ENCODE measurements at regions not wholly inside any gene's neighbourhood (a gene's known extent, or its start where the extent isn't known, plus 50 kb on each side); places are given as distances from the start of the nearest gene placed in this dataset.
"Not testable (repeated sequence)": the region's sequence is repeated elsewhere in the genome, so short reads cannot be mapped to it uniquely, and the experiment has no call there.

DNA sequence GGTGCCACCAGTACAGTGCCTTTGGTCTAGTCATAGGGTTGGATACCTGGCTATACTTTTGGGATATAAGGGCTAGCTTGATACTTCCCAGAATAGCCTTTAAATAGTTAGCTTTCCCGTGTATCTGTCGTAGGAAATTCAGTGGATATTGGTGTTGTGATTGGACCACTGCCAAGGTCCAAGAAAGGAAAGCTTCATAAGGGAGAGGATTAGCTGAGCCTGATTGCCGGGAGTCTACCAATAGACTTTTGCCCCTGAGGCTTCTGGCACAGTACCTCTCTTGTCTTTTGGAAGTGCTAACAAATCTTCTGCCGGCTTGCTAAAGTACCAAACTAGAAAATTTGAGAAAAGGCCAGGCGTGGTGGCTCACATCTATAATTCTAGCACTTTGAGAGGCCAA, 61.1 kb upstream of the XIST start:
- Histone ChIP-seq H3K27me3 (replicated peaks; ENCODE audit: control insufficient read depth, insufficient read depth, low read length) (no peaks in the 10 kb centered on the region; the same call in 1 of the 2 replicates), H3K4me3 (replicated peaks; ENCODE audit: low read depth, low read length) (no peak overlapping the region), H3K36me3 (ENCODE audit: control insufficient read depth, insufficient read depth, low read length) (no peaks in the 10 kb centered on the region)
- TF ChIP-seq, protein P1, sequence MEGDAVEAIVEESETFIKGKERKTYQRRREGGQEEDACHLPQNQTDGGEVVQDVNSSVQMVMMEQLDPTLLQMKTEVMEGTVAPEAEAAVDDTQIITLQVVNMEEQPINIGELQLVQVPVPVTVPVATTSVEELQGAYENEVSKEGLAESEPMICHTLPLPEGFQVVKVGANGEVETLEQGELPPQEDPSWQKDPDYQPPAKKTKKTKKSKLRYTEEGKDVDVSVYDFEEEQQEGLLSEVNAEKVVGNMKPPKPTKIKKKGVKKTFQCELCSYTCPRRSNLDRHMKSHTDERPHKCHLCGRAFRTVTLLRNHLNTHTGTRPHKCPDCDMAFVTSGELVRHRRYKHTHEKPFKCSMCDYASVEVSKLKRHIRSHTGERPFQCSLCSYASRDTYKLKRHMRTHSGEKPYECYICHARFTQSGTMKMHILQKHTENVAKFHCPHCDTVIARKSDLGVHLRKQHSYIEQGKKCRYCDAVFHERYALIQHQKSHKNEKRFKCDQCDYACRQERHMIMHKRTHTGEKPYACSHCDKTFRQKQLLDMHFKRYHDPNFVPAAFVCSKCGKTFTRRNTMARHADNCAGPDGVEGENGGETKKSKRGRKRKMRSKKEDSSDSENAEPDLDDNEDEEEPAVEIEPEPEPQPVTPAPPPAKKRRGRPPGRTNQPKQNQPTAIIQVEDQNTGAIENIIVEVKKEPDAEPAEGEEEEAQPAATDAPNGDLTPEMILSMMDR (IDR thresholded peaks at IDR 0.05; ENCODE audit: insufficient read depth, low read length, poor library complexity, severe bottlenecking), result no peak
- DNase-seq (ENCODE audit: extremely low read depth, insufficient read length), result no peak

DNA sequence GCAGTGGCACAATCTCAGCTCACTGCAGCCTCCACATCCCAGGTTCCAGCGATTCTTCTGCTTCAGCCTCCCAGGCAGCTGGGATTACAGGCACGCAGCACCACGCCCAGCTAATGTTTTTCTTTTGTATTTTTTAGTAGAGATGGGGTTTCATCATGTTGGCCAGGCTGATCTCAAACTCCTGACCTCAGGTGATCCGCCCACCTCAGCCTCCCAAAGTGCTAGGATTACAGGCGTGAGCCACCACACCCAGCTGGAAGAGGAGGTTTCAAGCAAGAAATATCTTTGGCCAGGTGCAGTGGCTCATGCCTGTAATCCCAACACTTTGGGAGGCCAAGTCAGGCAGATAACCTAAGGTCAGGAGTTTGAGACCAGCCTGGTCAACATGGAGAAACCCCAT, 59.4 kb upstream of the XIST start:
- H3K27me3 ChIP-seq (replicated peaks; ENCODE audit: control insufficient read depth, insufficient read depth, low read length); DNase-seq (ENCODE audit: extremely low read depth, insufficient read length); H3K4me3 ChIP-seq (replicated peaks; ENCODE audit: low read depth, low read length); H3K36me3 ChIP-seq (ENCODE audit: control insufficient read depth, insufficient read depth, low read length): not testable (repeated sequence)

DNA sequence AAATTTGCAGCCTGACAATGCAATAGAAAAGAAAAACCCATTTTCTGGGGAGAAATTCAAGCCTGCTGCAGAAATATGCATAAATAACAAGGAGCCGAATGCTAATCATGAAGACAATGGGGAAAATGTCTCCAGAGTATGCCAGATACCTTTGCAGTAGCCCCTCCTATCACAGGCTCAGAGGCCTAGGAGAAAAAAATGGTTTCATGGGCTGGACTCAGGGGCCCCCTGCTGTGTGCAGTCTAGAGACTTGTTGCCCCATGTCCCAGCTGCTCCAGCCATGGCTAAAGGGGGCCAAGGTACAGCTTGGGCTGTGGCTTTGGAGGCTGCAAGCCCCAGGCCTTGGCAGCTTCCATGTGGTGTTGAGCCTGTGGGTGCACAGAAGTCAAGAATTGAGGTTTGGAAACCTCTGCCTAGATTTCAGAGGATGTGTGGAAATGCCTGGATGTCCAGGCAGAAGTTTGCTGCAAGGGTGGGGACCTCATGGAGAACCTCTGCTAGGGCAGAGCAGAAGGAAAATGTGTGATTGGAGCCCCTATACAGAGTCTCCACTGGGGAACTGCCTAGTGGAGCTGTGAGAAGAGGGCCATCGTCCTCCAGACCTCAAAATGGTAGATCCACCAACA, 53.3 kb upstream of the XIST start:
- not testable (repeated sequence) for DNase-seq (ENCODE audit: extremely low read depth, insufficient read length); H3K27me3 ChIP-seq (replicated peaks; ENCODE audit: control insufficient read depth, insufficient read depth, low read length); H3K4me3 ChIP-seq (replicated peaks; ENCODE audit: low read depth, low read length); H3K36me3 ChIP-seq (ENCODE audit: control insufficient read depth, insufficient read depth, low read length)

DNA sequence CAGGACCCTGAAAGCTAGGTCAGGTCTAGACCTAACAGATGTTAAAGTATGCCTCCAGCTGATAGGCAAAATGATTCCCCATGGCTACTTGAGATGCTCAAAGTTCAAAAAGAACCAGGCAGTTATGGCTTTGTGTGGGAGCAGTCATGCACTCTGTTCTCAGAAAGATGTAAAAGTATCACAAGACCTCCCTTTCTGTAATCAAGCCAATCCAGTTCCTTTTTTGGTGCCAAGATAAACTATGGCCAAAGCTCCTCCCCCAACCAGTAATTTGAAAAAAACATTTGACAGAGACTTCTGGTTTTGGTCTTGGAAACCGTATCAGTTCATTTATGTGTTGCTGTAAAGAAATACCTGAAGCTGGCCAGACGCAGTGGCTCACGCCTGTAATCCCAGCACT, 51.4 kb upstream of the XIST start:
- DNase-seq (ENCODE audit: extremely low read depth, insufficient read length), result no peak
- Histone ChIP-seq H3K27me3 (replicated peaks; ENCODE audit: control insufficient read depth, insufficient read depth, low read length) (no peaks in the 10 kb centered on the region), H3K36me3 (ENCODE audit: control insufficient read depth, insufficient read depth, low read length) (no peaks in the 10 kb centered on the region), H3K4me3 (replicated peaks; ENCODE audit: low read depth, low read length) (no peak overlapping the region)
- TF ChIP-seq, protein P1 (IDR thresholded peaks at IDR 0.05; ENCODE audit: insufficient read depth, low read length, poor library complexity, severe bottlenecking), result no peak
